GM23338 (cell line): ENCODE measurements at regions not wholly inside any gene's neighbourhood (a gene's known extent, or its start where the extent isn't known, plus 50 kb on each side); places are given as distances from the start of the nearest gene placed in this dataset.

Experiments used
- CREB1 ChIP-seq: fragments of 250-450 bp; sonication (Bioruptor Pico); IDR thresholded peaks from 2 replicates; pipeline ENCODE4 v1.5.0; 2020; ENCODE audit warnings: low read depth, mild to moderate bottlenecking, moderate library complexity
- ETS1 ChIP-seq: IDR thresholded peaks from 2 replicates; pipeline ENCODE4 v1.6.1; 2016; ENCODE audit warnings: antibody characterized with exemption
- JUNB ChIP-seq: IDR thresholded peaks from one replicate; pipeline ENCODE4 v1.6.1; 2016; ENCODE audit warnings: antibody characterized with exemption; ENCODE audit not compliant: unreplicated experiment
- REST ChIP-seq: IDR thresholded peaks from one replicate; pipeline ENCODE4 v1.6.1; 2018; ENCODE audit warnings: antibody characterized with exemption; ENCODE audit not compliant: unreplicated experiment
- ZNF114 ChIP-seq: fragments of 250-450 bp; sonication (Bioruptor Pico); IDR thresholded peaks from 2 replicates; pipeline ENCODE4 v1.5.0; 2020; ENCODE audit warnings: mild to moderate bottlenecking, moderate library complexity
- ZNF462 ChIP-seq: fragments of 250-450 bp; sonication (Bioruptor Pico); IDR thresholded peaks from 2 replicates; pipeline ENCODE4 v1.5.0; 2020; ENCODE audit warnings: mild to moderate bottlenecking, moderate library complexity

- TF ChIP-seq ZNF462 (no peak), ETS1 (no peak), JUNB (no peak), CREB1 (CRISPR knock-in tag) (no peak), ZNF114 (CRISPR knock-in tag) (no peak), REST (no peak)
Measured at GRCh38 chr2:185044323-185044874, 446.1 kb downstream of the ZNF804A start (continued).
